Right lobe of liver (tissue), 6 donors: ENCODE measurements at regions not wholly inside any gene's neighbourhood (a gene's known extent, or its start where the extent isn't known, plus 50 kb on each side); places are given as distances from the start of the nearest gene placed in this dataset.
"Not testable (repeated sequence)": the region's sequence is repeated elsewhere in the genome, so short reads cannot be mapped to it uniquely, and the experiment has no call there.

Source experiments
- ATAC-seq, 4 donors: fragments of 200-7000 bp; cut with Tn5 transposase; one replicate each; pipeline ENCODE4 v1.9.1; 2020; ENCODE audit warnings: mild to moderate bottlenecking in 4 of 4, moderate library complexity in 4 of 4
- DNase-seq, 3 donors: peaks; one replicate each; pipeline ENCODE4 v3.0.0-alpha.2; 2020
- H3K27ac ChIP-seq, 3 donors: fragments of 200-600 bp; one replicate each; pipeline ENCODE4 v1.8.0; 2022
- H3K27me3 ChIP-seq, 2 donors: fragments of 200-600 bp; one replicate each; pipeline ENCODE4 v1.8.0; 2022
- H3K36me3 ChIP-seq, 4 donors: fragments of 200-600 bp; sonication (generic) in 1 of 4; one replicate each; pipeline versions ENCODE4 v1.5.1 to v1.8.0; 2017 to 2022; ENCODE audit warnings: control low read depth in 1 of 4
- H3K4me1 ChIP-seq, 4 donors: fragments of 200-600 bp; sonication (generic) in 1 of 4; one replicate each; pipeline versions ENCODE4 v1.5.1 to v1.8.0; 2017 to 2022; ENCODE audit warnings: control low read depth in 1 of 4
- H3K4me3 ChIP-seq, 3 donors: fragments of 200-600 bp; one replicate each; pipeline ENCODE4 v1.8.0; 2022
- H3K9me3 ChIP-seq, 4 donors: fragments of 200-600 bp; sonication (generic) in 1 of 4; one replicate each; pipeline versions ENCODE4 v1.5.1 to v1.8.0; 2017 to 2022; ENCODE audit warnings: control low read depth in 1 of 4
- CTCF ChIP-seq, 4 donors: fragments of 200-600 bp in 3 of 4; fragments of 450-650 bp in 1 of 4; IDR thresholded peaks; one replicate each; pipeline versions ENCODE4 v1.5.1 to v1.8.0; 2016 to 2022; ENCODE audit warnings: antibody characterized with exemption in 4 of 4, mild to moderate bottlenecking in 2 of 4
- POLR2A ChIP-seq: fragments of 450-650 bp; IDR thresholded peaks from one replicate; pipeline ENCODE4 v1.6.1; 2017; ENCODE audit warnings: antibody characterized with exemption, mild to moderate bottlenecking
- WGBS: methylation state at CpG from one replicate; pipeline ENCODE4 v1.1.6; 2018; ENCODE audit warnings: low coverage, low lambda C conversion rate; ENCODE audit not compliant: insufficient coverage; ENCODE audit errors: missing lambda C conversion rate; 5-methylcytosine and 5-hydroxymethylcytosine counted together
- intact Hi-C, 2 donors: fragments of 100-400 bp; cut with DNase I; formaldehyde crosslinking; loops; one replicate each; pipeline versions ENCODE4 v1.11.2 to v1.14.1; 2022
- donor health status: DM: no; HTN: yes; CAD: no.
- donor health status: DM: no; HTN: no; CAD: no.
- donor health status: DM: no; HTN: no; CAD: no.
- donor health status: DM: no; HTN: yes; CAD: no.
- donor health status: DM: no; HTN: yes; CAD: no.

GRCh38 chr18:3348176-3348575 is 86.2 kb downstream of the MYL12B start:
- H3K36me3 ChIP-seq, result no peaks in the 10 kb centered on the region
- DNase-seq, result no peak
- no peak for TF ChIP-seq POLR2A
- no peak for TF ChIP-seq CTCF (IDR thresholded peaks at IDR 0.05)
- H3K4me1 ChIP-seq, result no peaks in the 10 kb centered on the region
- H3K27ac ChIP-seq, result no peak overlapping the region
- H3K27me3 ChIP-seq, result no peaks in the 10 kb centered on the region
- intact Hi-C loops, result no loop called here
- no CpG with 5 or more reads among the region's 1 CpG for whole genome bisulfite sequencing
- H3K9me3 ChIP-seq, result no peaks in the 10 kb centered on the region
- no peak overlapping the region for H3K4me3 ChIP-seq
- no peak for ATAC-seq

- DNase-seq, H3K36me3 ChIP-seq, H3K4me3 ChIP-seq, intact Hi-C loops, H3K27ac ChIP-seq, H3K9me3 ChIP-seq, H3K4me1 ChIP-seq, H3K27me3 ChIP-seq, ATAC-seq: not testable (repeated sequence)
- WGBS, result 86% methylated on average over 20 of the region's 25 CpGs
These were observed 87.3 kb downstream of the MYL12B start for GRCh38 chr18:3349046-3349841.

- ATAC-seq, result no peak
- no peak overlapping the region for H3K27ac ChIP-seq
- WGBS, result 79% methylated on average over 13 of the region's 14 CpGs
- DNase-seq, result no peak
- no peaks in the 10 kb centered on the region for H3K9me3 ChIP-seq
- H3K4me3 ChIP-seq, result no peak overlapping the region
- no peaks in the 10 kb centered on the region for H3K36me3 ChIP-seq
- no peaks in the 10 kb centered on the region for H3K27me3 ChIP-seq
- intact Hi-C loops, result no loop called here
- H3K4me1 ChIP-seq, result no peaks in the 10 kb centered on the region
- TF ChIP-seq POLR2A, result no peak
- TF ChIP-seq CTCF (IDR thresholded peaks at IDR 0.05), result no peak
These were observed 88.1 kb downstream of the MYL12B start for GRCh38 chr18:3350021-3350420.

GRCh38 chr18:3350566-3351527 is 88.9 kb downstream of the MYL12B start:
- H3K4me1 ChIP-seq, result no peaks in the 10 kb centered on the region
- TF ChIP-seq CTCF (IDR thresholded peaks at IDR 0.05) (no peak), POLR2A (no peak)
- DNase-seq (no peak), ATAC-seq (no peak)
- 83% methylated on average over 7 of the region's 11 CpGs for WGBS
- H3K4me3 ChIP-seq, result no peak overlapping the region
- H3K9me3 ChIP-seq, result no peaks in the 10 kb centered on the region
- intact Hi-C loops, result no loop called here
- no peaks in the 10 kb centered on the region for H3K36me3 ChIP-seq
- no peaks in the 10 kb centered on the region for H3K27me3 ChIP-seq
- no peak overlapping the region for H3K27ac ChIP-seq

GRCh38 chr18:3354506-3354905 is 92.6 kb downstream of the MYL12B start:
- intact Hi-C loops, result no loop called here
- H3K4me3 ChIP-seq, result no peak overlapping the region
- H3K9me3 ChIP-seq, result no peaks in the 10 kb centered on the region
- H3K27ac ChIP-seq, result no peak overlapping the region
- H3K36me3 ChIP-seq, result no peaks in the 10 kb centered on the region
- WGBS, result 36% methylated on average over 4 of the region's 4 CpGs
- no peak for DNase-seq
- no peak for ATAC-seq
- TF ChIP-seq POLR2A (no peak), CTCF (IDR thresholded peaks at IDR 0.05) (no peak)
- no peaks in the 10 kb centered on the region for H3K27me3 ChIP-seq
- H3K4me1 ChIP-seq, result no peaks in the 10 kb centered on the region
